Loucy (cell line): ENCODE measurements at regions not wholly inside any gene's neighbourhood (a gene's known extent, or its start where the extent isn't known, plus 50 kb on each side); places are given as distances from the start of the nearest gene placed in this dataset.

Experiments used
- H2AFZ ChIP-seq: fragments of 200-600 bp; sonication (generic); 2 replicates; pipeline ENCODE4 v1.6.0; 2016; ENCODE audit warnings: antibody characterized with exemption, mild to moderate bottlenecking, low read length, moderate library complexity
- H3F3A ChIP-seq: fragments of 200-600 bp; 2 replicates; pipeline ENCODE4 v1.6.0; 2016; ENCODE audit warnings: antibody characterized with exemption, low read depth, mild to moderate bottlenecking
- H3K27me3 ChIP-seq: fragments of 200-600 bp; sonication (generic); 2 replicates; pipeline ENCODE4 v1.6.1; 2014; ENCODE audit warnings: low read length, mild to moderate bottlenecking; ENCODE audit not compliant: insufficient read depth, poor library complexity, severe bottlenecking
- H3K36me3 ChIP-seq: fragments of 200-600 bp; sonication (generic); 2 replicates; pipeline ENCODE4 v1.6.1; 2016; ENCODE audit warnings: low read length; ENCODE audit not compliant: insufficient read depth
- H3K4me1 ChIP-seq: fragments of 200-600 bp; sonication (generic); 2 replicates; pipeline ENCODE4 v1.5.1; 2014; ENCODE audit warnings: low read length, mild to moderate bottlenecking; ENCODE audit not compliant: insufficient read depth, poor library complexity, severe bottlenecking
- H3K4me2 ChIP-seq: fragments of 200-600 bp; sonication (generic); 2 replicates; pipeline ENCODE4 v1.6.0; 2014; ENCODE audit warnings: antibody characterized with exemption, low read length, low read depth, mild to moderate bottlenecking; ENCODE audit not compliant: poor library complexity, severe bottlenecking
- H3K4me3 ChIP-seq: fragments of 200-600 bp; sonication (generic); 2 replicates; pipeline ENCODE4 v1.5.1; 2014; ENCODE audit warnings: low read length, mild to moderate bottlenecking, mixed read lengths; ENCODE audit not compliant: poor library complexity, severe bottlenecking
- H3K79me2 ChIP-seq: fragments of 200-600 bp; sonication (generic); 2 replicates; pipeline ENCODE4 v1.6.1; 2014; ENCODE audit warnings: low read length; ENCODE audit not compliant: insufficient read depth
- H3K9ac ChIP-seq: fragments of 200-600 bp; sonication (generic); 2 replicates; pipeline ENCODE4 v1.6.0; 2014; ENCODE audit warnings: mild to moderate bottlenecking, low read depth, low read length, moderate library complexity; ENCODE audit not compliant: poor library complexity, severe bottlenecking
- H3K9me2 ChIP-seq: fragments of 200-600 bp; sonication (generic); replicated peaks from 2 replicates; pipeline ENCODE4 v1.6.1; 2016; ENCODE audit warnings: low read depth, low read length, mixed read lengths
- H3K9me3 ChIP-seq: fragments of 200-600 bp; sonication (generic); 2 replicates; pipeline ENCODE4 v1.6.1; 2014; ENCODE audit warnings: mild to moderate bottlenecking, antibody characterized with exemption, low read length, low read depth; ENCODE audit not compliant: insufficient read depth
- H4K20me1 ChIP-seq: fragments of 200-600 bp; sonication (generic); 2 replicates; pipeline ENCODE4 v1.6.0; 2014; ENCODE audit warnings: antibody characterized with exemption, low read length, mild to moderate bottlenecking; ENCODE audit not compliant: insufficient read depth, poor library complexity, severe bottlenecking
- EZH2phosphoT487 ChIP-seq: fragments of 200-600 bp; IDR thresholded peaks from 2 replicates; pipeline ENCODE4 v1.6.1; 2018; ENCODE audit warnings: antibody characterized with exemption, mild to moderate bottlenecking, moderate library complexity, borderline replicate concordance
- TF ChIP-seq, protein P1 (sequence below): fragments of 200-600 bp; sonication (generic); conservative IDR thresholded peaks from 2 replicates; pipeline ENCODE4 v1.5.1; 2014; ENCODE audit warnings: mild to moderate bottlenecking, antibody characterized with exemption, low read length

DNA sequence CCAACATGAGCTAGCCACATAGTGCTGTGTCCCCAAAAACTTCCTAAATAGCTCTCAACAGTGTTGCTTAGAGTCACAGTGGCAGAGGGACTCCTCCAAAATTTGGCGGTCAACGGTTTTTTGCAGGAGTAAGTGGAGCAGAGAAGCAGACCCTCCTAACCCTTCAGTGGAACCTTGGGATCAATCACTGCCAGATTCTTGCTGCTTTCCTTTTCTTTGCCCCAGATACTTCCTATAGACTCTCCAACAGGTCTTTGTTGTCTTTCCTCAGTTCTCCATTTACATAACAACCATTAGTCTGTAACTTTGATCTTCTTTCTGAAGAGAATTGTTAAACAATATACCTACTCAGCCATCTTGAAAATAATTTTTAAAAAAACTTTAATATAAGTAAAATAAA is 556.1 kb downstream of the BRINP3 start:
- no peak overlapping the region for H3K4me3 ChIP-seq
- no peaks in the 10 kb centered on the region for H4K20me1 ChIP-seq
- H3K27me3 ChIP-seq = no peaks in the 10 kb centered on the region
- no peak overlapping the region for H3K9ac ChIP-seq
- H3K4me1 ChIP-seq = no peaks in the 10 kb centered on the region
- H3K4me2 ChIP-seq = no peak overlapping the region
- no peaks in the 10 kb centered on the region for H3K9me2 ChIP-seq
- no peaks in the 10 kb centered on the region for H3K9me3 ChIP-seq
- H2AFZ ChIP-seq = no peak overlapping the region
- no peaks in the 10 kb centered on the region for H3K79me2 ChIP-seq
- TF ChIP-seq, protein P1, sequence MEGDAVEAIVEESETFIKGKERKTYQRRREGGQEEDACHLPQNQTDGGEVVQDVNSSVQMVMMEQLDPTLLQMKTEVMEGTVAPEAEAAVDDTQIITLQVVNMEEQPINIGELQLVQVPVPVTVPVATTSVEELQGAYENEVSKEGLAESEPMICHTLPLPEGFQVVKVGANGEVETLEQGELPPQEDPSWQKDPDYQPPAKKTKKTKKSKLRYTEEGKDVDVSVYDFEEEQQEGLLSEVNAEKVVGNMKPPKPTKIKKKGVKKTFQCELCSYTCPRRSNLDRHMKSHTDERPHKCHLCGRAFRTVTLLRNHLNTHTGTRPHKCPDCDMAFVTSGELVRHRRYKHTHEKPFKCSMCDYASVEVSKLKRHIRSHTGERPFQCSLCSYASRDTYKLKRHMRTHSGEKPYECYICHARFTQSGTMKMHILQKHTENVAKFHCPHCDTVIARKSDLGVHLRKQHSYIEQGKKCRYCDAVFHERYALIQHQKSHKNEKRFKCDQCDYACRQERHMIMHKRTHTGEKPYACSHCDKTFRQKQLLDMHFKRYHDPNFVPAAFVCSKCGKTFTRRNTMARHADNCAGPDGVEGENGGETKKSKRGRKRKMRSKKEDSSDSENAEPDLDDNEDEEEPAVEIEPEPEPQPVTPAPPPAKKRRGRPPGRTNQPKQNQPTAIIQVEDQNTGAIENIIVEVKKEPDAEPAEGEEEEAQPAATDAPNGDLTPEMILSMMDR = no peak
- TF ChIP-seq EZH2phosphoT487 = no peak
- H3F3A ChIP-seq = no peaks in the 10 kb centered on the region
- no peaks in the 10 kb centered on the region for H3K36me3 ChIP-seq

DNA sequence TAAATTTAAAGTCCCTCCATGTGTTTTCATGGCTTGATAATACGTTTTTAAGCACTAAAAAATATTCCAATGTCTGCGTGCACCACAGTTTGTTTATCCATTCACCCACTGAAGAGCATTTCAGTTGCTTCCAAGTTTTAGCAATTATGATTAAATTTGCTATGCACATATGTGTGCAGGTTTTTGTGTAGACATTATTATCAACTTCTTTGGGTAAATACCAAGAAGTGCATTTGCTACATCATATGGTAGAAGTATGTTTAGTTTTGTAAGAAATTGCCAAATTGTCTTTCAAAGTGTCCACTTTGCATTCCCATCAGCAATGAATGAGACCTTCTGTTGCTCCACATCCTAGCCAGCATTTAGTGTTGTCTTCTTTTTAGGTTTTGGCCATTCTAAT is 550.0 kb downstream of the BRINP3 start:
- H3K9me2 ChIP-seq = no peaks in the 10 kb centered on the region
- H2AFZ ChIP-seq = no peak overlapping the region
- H3K9me3 ChIP-seq = no peaks in the 10 kb centered on the region
- H3K27me3 ChIP-seq = no peaks in the 10 kb centered on the region
- no peaks in the 10 kb centered on the region for H4K20me1 ChIP-seq
- no peak overlapping the region for H3K4me3 ChIP-seq
- no peaks in the 10 kb centered on the region for H3K79me2 ChIP-seq
- H3K36me3 ChIP-seq = no peaks in the 10 kb centered on the region
- no peaks in the 10 kb centered on the region for H3F3A ChIP-seq
- H3K4me1 ChIP-seq = no peaks in the 10 kb centered on the region
- TF ChIP-seq, protein P1 = no peak
- no peak for TF ChIP-seq EZH2phosphoT487
- H3K4me2 ChIP-seq = no peak overlapping the region
- no peak overlapping the region for H3K9ac ChIP-seq

DNA sequence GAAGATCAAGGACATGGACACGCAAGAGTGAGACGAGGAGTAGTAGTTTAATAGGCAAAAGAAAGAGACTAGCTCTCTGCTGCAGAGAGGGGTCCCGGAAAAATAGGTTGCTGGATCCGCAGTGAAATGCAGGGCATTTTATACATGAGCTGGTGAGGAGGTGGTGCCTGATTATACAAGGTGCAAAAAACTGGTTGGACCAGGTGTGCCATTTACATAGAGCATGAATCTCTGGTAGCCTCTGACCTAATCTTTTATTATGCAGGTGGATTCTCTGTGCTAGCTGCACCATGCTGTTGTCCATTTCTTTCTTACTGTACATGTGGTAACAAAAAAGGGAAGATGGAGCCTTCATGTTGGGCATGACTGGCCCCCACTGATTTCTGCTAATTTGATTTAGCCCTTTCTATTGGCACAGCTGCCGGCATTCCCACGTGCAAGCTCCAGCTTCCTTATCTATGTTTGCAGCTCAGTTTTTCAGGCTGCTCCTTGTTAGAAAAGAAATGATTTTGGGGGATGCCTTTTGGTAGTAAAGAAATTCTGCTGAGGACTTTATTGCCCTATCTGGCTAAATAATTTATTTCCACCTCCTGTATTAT is 548.1 kb downstream of the BRINP3 start:
- H3K9me2 ChIP-seq = no peaks in the 10 kb centered on the region
- H3K4me3 ChIP-seq = no peak overlapping the region
- H4K20me1 ChIP-seq = no peaks in the 10 kb centered on the region
- no peak overlapping the region for H3K4me2 ChIP-seq
- TF ChIP-seq, protein P1 = no peak
- TF ChIP-seq EZH2phosphoT487 = no peak
- no peaks in the 10 kb centered on the region for H3K4me1 ChIP-seq
- H3K79me2 ChIP-seq = no peaks in the 10 kb centered on the region
- H2AFZ ChIP-seq = no peak overlapping the region
- H3K9ac ChIP-seq = no peak overlapping the region
- no peaks in the 10 kb centered on the region for H3F3A ChIP-seq
- no peaks in the 10 kb centered on the region for H3K27me3 ChIP-seq
- no peaks in the 10 kb centered on the region for H3K36me3 ChIP-seq
- H3K9me3 ChIP-seq = 0 out of 2 replicates have a peak, but pooled peaks cover 4% of the 10 kb centered on the region
